Activated CD8-positive, alpha-beta T cell treated with anti-CD3 and anti-CD28 coated beads for 36 hours (primary cell): ENCODE measurements at regions not wholly inside any gene's neighbourhood (a gene's known extent, or its start where the extent isn't known, plus 50 kb on each side); places are given as distances from the start of the nearest gene placed in this dataset.

Experiments
- ATAC-seq: fragments of 200-7000 bp; cut with Tn5 transposase; one replicate; pipeline ENCODE4 v1.10.0; 2021; ENCODE audit warnings: mild to moderate bottlenecking, moderate library complexity
- CTCF ChIA-PET: fragments of 350-600 bp; sonication (Branson Sonifier 250); formaldehyde crosslinking; loops from one replicate; lab custom pipeline; 2021; ENCODE audit warnings: antibody characterized with exemption; lab: Charles Lee
- POLR2A ChIA-PET: fragments of 350-600 bp; sonication (Branson Sonifier 250); formaldehyde crosslinking; loops from one replicate; lab custom pipeline; 2021; ENCODE audit warnings: antibody characterized with exemption; lab: Charles Lee
- DNase-seq: peaks from one replicate; pipeline ENCODE4 v3.0.0-alpha.2; 2020
- H3K27ac Mint-ChIP-seq: one replicate; pipeline ENCODE4 v1.8.0; 2021; ENCODE audit warnings: mild to moderate bottlenecking, mixed read lengths
- H3K27me3 Mint-ChIP-seq: one replicate; pipeline ENCODE4 v1.8.0; 2021; ENCODE audit warnings: mixed read lengths
- H3K36me3 Mint-ChIP-seq: one replicate; pipeline ENCODE4 v1.8.0; 2021; ENCODE audit warnings: low read depth, mixed read lengths
- H3K4me1 Mint-ChIP-seq: one replicate; pipeline ENCODE4 v1.8.0; 2021; ENCODE audit warnings: low read depth, mixed read lengths
- H3K4me3 Mint-ChIP-seq: one replicate; pipeline ENCODE4 v1.8.0; 2021; ENCODE audit warnings: mild to moderate bottlenecking, moderate library complexity, mixed read lengths
- H3K9me3 Mint-ChIP-seq: one replicate; pipeline ENCODE4 v1.8.0; 2021; ENCODE audit warnings: mixed read lengths
- intact Hi-C: fragments of 100-400 bp; cut with micrococcal nuclease; formaldehyde crosslinking; loops from one replicate; pipeline ENCODE4 v1.10.0; 2022
- TF ChIP-seq, protein P1 (sequence below): fragments of 200-600 bp; IDR thresholded peaks from one replicate; pipeline ENCODE4 v1.8.0; 2022; ENCODE audit warnings: antibody characterized with exemption, mild to moderate bottlenecking

DNA sequence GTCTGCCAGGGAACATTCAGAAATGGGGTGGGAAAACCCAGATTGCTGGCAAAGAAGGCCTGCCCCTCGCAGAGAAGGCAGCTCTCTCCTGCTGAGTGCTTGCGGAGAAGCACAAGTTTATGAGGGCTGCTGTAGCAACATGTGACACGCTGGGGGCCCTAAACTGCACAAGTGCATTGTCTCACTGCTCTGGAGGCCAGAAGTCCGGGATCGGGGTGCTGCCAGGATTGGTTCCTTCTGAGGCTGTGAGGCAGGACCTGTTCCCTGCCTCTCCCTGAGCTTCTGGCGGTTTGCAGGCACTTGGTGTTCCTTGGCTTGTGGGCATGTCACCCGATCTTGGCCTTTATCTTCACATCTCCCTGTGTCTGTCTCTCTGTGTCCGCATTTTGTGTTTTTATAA is 75.6 kb upstream of the NEURL1B start:
- Mint-ChIP-seq H3K4me1 (no peaks in the 10 kb centered on the region), H3K4me3 (no peak overlapping the region), H3K9me3 (no peaks in the 10 kb centered on the region), H3K36me3 (no peaks in the 10 kb centered on the region), H3K27me3 (no peaks in the 10 kb centered on the region), H3K27ac (no peak overlapping the region)
- POLR2A ChIA-PET, result no interaction called here
- CTCF ChIA-PET, result no interaction called here
- intact Hi-C loops, result no loop called here
- ATAC-seq, result no peak
- TF ChIP-seq, protein P1, sequence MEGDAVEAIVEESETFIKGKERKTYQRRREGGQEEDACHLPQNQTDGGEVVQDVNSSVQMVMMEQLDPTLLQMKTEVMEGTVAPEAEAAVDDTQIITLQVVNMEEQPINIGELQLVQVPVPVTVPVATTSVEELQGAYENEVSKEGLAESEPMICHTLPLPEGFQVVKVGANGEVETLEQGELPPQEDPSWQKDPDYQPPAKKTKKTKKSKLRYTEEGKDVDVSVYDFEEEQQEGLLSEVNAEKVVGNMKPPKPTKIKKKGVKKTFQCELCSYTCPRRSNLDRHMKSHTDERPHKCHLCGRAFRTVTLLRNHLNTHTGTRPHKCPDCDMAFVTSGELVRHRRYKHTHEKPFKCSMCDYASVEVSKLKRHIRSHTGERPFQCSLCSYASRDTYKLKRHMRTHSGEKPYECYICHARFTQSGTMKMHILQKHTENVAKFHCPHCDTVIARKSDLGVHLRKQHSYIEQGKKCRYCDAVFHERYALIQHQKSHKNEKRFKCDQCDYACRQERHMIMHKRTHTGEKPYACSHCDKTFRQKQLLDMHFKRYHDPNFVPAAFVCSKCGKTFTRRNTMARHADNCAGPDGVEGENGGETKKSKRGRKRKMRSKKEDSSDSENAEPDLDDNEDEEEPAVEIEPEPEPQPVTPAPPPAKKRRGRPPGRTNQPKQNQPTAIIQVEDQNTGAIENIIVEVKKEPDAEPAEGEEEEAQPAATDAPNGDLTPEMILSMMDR, result no peak
- no peak for DNase-seq

DNA sequence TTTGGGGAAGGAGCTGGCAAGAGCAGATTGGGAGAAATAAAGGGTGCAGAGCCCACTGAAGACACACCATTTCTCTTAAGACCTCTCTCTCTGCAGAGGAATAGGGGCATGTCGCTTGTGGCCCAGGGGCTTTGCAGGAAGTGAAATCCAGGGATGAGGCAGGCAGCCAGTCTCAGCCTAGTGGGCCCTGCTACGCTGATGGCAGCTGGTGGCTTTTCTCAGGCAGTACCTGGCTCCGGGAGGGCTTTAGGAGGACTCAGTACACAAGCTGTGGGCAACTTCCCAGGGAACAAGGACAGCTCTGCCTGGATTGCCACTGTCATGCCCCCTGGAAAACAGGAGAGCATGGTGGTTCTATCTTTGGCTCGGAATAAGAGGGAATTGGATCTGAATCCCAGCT is 76.2 kb upstream of the NEURL1B start:
- intact Hi-C loops, result no loop called here
- Mint-ChIP-seq H3K36me3 (no peaks in the 10 kb centered on the region), H3K9me3 (no peaks in the 10 kb centered on the region), H3K27ac (no peak overlapping the region), H3K27me3 (no peaks in the 10 kb centered on the region), H3K4me3 (no peak overlapping the region), H3K4me1 (no peaks in the 10 kb centered on the region)
- DNase-seq (no peak), ATAC-seq (no peak)
- CTCF ChIA-PET, result interaction anchor here (1.3 kb wide), 1 partner anchor 132 kb away, joined by 3 read pairs; no protein-coding TSS in a partner anchor
- POLR2A ChIA-PET, result interaction anchor here (0.5 kb wide), 1 partner anchor 25 kb away, joined by 3 read pairs; no protein-coding TSS in a partner anchor
- TF ChIP-seq, protein P1, result no peak

- no peaks in the 10 kb centered on the region for H3K4me1 Mint-ChIP-seq
These were observed 76.9 kb upstream of the NEURL1B start for GRCh38 chr5:172564188-172564587.

DNA sequence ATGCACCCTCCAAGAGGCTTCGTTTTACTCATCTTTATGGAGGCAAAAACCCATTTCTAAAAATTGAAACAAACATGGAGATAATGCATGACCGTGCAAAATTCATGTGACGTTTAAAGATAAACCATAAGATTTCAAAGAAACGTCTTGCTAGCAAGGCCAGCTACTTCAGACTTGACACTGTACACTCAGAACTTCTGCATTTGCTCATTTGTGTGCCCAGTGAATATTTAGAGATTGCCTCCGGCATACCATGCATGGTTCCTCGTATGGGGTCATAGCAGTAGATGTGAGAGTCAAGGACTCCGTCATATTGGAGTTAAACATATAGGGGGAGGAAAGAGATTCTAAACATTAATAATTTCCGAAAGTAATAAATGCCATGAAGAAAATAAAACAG is 78.6 kb upstream of the NEURL1B start:
- ChIA-PET POLR2A (no interaction called here), CTCF (interaction anchor here (1.3 kb wide), 1 partner anchor 136 kb away, joined by 3 read pairs; no protein-coding TSS in a partner anchor)
- intact Hi-C loops, result no loop called here

More at GRCh38 chr5:172564188-172564587, 76.9 kb upstream of the NEURL1B start:
- ATAC-seq (no peak), DNase-seq (no peak)
- no peaks in the 10 kb centered on the region for H3K36me3 Mint-ChIP-seq
- CTCF ChIA-PET, result interaction anchor here (1.3 kb wide), 1 partner anchor 133 kb away, joined by 3 read pairs; no protein-coding TSS in a partner anchor
- intact Hi-C loops, result no loop called here
- POLR2A ChIA-PET, result no interaction called here
- no peak overlapping the region for H3K4me3 Mint-ChIP-seq
- H3K27me3 Mint-ChIP-seq, result no peaks in the 10 kb centered on the region
- H3K9me3 Mint-ChIP-seq, result no peaks in the 10 kb centered on the region
- H3K27ac Mint-ChIP-seq, result no peak overlapping the region
- TF ChIP-seq, protein P1, result no peak

DNA sequence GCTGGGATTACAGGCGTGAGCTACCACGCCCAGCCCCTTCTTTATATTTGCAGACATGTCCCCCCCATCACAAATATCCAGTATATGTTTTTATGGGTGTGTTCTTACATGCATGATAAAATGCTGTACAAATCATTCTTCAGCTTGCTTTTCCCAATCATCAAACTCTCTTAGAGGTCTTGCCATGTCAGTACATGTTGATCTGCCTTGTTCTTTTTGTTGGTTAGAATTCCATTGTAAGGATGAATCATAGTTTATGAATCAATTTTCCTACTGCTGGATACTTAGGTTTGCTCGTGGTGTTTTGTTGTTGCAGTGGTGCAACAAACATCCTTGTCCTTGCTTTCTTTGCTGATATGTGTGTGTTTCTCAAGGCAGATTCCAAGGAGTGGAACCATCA is 79.9 kb upstream of the NEURL1B start:
- POLR2A ChIA-PET, result no interaction called here
- no peak overlapping the region for H3K4me3 Mint-ChIP-seq
- no peak for ATAC-seq

More for the DNA sequence above, 78.6 kb upstream of the NEURL1B start:
- peaks cover under 1% of the 10 kb centered on the region for H3K27me3 Mint-ChIP-seq
- DNase-seq (no peak), ATAC-seq (no peak)
- H3K9me3 Mint-ChIP-seq, result no peaks in the 10 kb centered on the region
- H3K36me3 Mint-ChIP-seq, result no peaks in the 10 kb centered on the region
- no peak overlapping the region for H3K27ac Mint-ChIP-seq
- H3K4me3 Mint-ChIP-seq, result no peak overlapping the region
- H3K4me1 Mint-ChIP-seq, result no peaks in the 10 kb centered on the region
- TF ChIP-seq, protein P1, result no peak

More for the DNA sequence above, 79.9 kb upstream of the NEURL1B start:
- Mint-ChIP-seq H3K9me3 (no peaks in the 10 kb centered on the region), H3K4me1 (no peaks in the 10 kb centered on the region), H3K36me3 (no peaks in the 10 kb centered on the region), H3K27me3 (peaks cover 4% of the 10 kb centered on the region), H3K27ac (no peak overlapping the region)
- no peak for DNase-seq
- intact Hi-C loops, result no loop called here
- CTCF ChIA-PET, result no interaction called here
- TF ChIP-seq, protein P1, result no peak
